ENCODE measurements at regions not wholly inside any gene's neighbourhood (a gene's known extent, or its start where the extent isn't known, plus 50 kb on each side); places are given as distances from the start of the nearest gene placed in this dataset.

GRCh38 chr10:113447278-113447677 is 105.6 kb upstream of the HABP2 start:
- H3K27ac ChIP-seq: no peak overlapping the region
- H3K4me3 ChIP-seq: no peak overlapping the region
- H3K9me3 ChIP-seq (ENCODE audit: low read depth): no peaks in the 10 kb centered on the region
- peaks cover 5% of the 10 kb centered on the region for H3K27me3 ChIP-seq
- DNase-seq (ENCODE audit: low read depth in 1 of 2, low spot score in 1 of 2): no peak
- no peaks in the 10 kb centered on the region for H3K4me1 ChIP-seq (ENCODE audit: low read depth)
- no peaks in the 10 kb centered on the region for H3K36me3 ChIP-seq
- TF ChIP-seq CTCF (IDR thresholded peaks at IDR 0.05; ENCODE audit: low read depth, low read length): no peak

GRCh38 chr10:113449006-113449695 is 103.7 kb upstream of the HABP2 start:
- Histone ChIP-seq H3K27ac (no peak overlapping the region), H3K4me3 (no peak overlapping the region), H3K27me3 (peaks cover 5% of the 10 kb centered on the region), H3K4me1 (ENCODE audit: low read depth) (no peaks in the 10 kb centered on the region), H3K9me3 (ENCODE audit: low read depth) (no peaks in the 10 kb centered on the region), H3K36me3 (no peaks in the 10 kb centered on the region)
- no peak for TF ChIP-seq CTCF (IDR thresholded peaks at IDR 0.05; ENCODE audit: low read depth, low read length)
- DNase-seq (ENCODE audit: low read depth in 1 of 2, low spot score in 1 of 2): no peak

DNA sequence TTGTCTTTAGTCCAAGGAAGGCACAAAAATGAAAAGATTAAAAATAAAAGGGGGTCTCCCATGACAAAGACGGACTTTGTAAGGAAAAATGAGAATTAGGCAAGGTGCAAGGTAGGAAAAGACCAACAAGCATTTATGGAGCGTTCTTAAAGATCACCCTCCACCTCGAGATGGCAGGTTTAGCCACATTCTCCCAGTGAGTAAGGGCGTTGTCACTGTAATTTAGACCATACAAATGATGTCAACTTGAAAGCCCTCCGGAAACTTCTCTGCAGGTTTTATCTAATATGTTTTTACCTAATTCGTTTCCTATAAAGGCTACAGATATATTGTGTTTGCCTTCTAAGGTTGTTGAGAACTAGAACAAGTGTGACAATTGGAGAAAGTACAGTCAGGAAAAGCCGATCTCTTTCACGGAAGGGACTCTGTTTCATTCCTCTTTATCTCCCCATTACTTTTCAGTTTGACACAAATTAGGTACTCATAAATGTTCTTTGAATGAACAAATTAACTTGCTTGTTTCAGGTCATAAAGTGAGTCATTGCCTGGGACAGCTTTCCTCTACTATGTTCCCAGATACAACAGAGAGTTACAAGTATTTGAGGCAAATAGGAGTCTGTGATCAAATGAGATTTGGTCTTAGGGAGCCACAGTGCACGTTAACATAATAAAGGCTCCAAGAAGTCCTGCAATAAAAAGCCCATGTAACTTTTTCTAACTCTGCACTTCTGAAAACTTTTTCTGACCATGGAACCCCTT is 102.6 kb upstream of the HABP2 start:
- Histone ChIP-seq H3K4me1 (ENCODE audit: low read depth) (no peaks in the 10 kb centered on the region), H3K27me3 (peaks cover 5% of the 10 kb centered on the region), H3K36me3 (no peaks in the 10 kb centered on the region), H3K9me3 (ENCODE audit: low read depth) (no peaks in the 10 kb centered on the region), H3K4me3 (no peak overlapping the region), H3K27ac (no peak overlapping the region)
- no peak for TF ChIP-seq CTCF (IDR thresholded peaks at IDR 0.05; ENCODE audit: low read depth, low read length)
- no peak for DNase-seq (ENCODE audit: low read depth in 1 of 2, low spot score in 1 of 2)

DNA sequence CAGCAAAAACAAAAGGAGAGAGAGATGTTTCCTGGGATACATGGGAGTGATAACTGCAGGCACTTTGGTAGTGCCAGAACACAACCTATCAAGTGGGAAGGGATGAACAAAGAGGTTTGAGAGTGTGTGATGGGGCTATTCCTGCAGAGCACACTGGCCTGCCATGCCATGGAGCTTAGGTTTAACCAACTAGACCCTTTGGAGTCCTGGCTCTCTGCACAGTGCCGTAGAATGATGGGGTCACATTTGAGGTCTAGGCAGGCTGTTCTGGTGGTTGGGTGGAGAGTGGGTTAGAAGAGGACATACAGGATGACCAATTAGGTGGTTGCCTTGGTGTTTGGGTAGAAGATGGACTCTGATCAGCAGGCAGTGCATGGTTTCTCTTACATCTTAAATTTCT is 101.9 kb upstream of the HABP2 start:
- H3K9me3 ChIP-seq (ENCODE audit: low read depth): no peaks in the 10 kb centered on the region
- no peak for TF ChIP-seq CTCF (IDR thresholded peaks at IDR 0.05; ENCODE audit: low read depth, low read length)
- H3K36me3 ChIP-seq: no peaks in the 10 kb centered on the region
- H3K27ac ChIP-seq: no peak overlapping the region
- no peak for DNase-seq (ENCODE audit: low read depth in 1 of 2, low spot score in 1 of 2)
- H3K4me3 ChIP-seq: no peak overlapping the region
- no peaks in the 10 kb centered on the region for H3K4me1 ChIP-seq (ENCODE audit: low read depth)
- peaks cover 5% of the 10 kb centered on the region for H3K27me3 ChIP-seq

GRCh38 chr10:113452146-113452845 is 100.6 kb upstream of the HABP2 start:
- DNase-seq (ENCODE audit: low read depth in 1 of 2, low spot score in 1 of 2): no peak
- H3K4me1 ChIP-seq (ENCODE audit: low read depth): no peaks in the 10 kb centered on the region
- no peak overlapping the region for H3K4me3 ChIP-seq
- no peaks in the 10 kb centered on the region for H3K36me3 ChIP-seq
- H3K27ac ChIP-seq: no peak overlapping the region
- peaks cover 5% of the 10 kb centered on the region for H3K27me3 ChIP-seq
- no peak for TF ChIP-seq CTCF (IDR thresholded peaks at IDR 0.05; ENCODE audit: low read depth, low read length)
- H3K9me3 ChIP-seq (ENCODE audit: low read depth): no peaks in the 10 kb centered on the region
